ENCODE measurements at regions not wholly inside any gene's neighbourhood (a gene's known extent, or its start where the extent isn't known, plus 50 kb on each side); places are given as distances from the start of the nearest gene placed in this dataset.
A peak's percentile ranks its signal among the peaks of the same experiment; 100 is the strongest.

DNA sequence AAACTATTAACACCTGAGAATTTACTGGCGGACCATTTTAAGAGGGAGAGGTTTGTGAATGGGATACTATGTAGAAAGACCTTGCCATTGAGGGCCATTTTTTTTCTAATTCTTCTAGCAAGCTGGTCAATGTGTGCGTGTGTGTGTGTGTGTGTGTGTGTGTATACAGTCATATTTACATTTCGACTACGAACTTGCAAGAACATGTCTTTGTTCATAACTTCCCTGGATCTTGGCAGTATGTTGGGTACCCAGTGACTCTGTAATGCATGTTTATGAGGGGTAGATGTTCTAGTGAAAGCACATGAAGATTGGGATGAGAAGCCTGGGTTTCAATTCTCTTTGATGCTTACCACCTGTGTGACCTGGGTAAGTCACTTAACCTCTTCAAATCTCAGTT is 133.6 kb downstream of the UBE2E3 start:
- TF ChIP-seq TAF1 (IDR thresholded peaks at IDR 0.05; ENCODE audit: borderline replicate concordance, low read depth, low read length), result no peak
- no peak for TF ChIP-seq POLR2A (IDR thresholded peaks at IDR 0.05; ENCODE audit: low read depth, low read length)
- TF ChIP-seq POLR2AphosphoS5 (IDR thresholded peaks at IDR 0.05; ENCODE audit: low read depth, low read length), result no peak
- DNase-seq (ENCODE audit: insufficient read length) (no peak), FAIRE-seq (peak; percentile 81)

DNA sequence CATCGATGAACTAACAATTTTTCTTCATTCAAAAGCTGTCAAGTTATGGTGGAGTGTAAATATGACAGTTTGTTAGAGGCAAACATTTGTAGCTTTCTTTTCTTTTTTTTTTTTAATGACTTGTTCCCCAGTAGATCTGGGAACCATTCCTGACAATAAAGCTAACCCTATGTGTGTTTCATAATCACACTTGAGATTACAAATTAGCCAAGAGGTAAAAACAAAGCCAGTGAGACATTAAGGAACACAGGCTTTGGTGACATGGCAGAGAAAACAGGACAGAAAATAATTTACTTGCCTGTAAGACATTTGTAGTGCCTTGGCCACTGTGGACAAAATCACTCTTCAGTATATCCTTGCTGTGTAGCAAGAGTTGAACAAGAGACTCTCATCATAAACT is 135.9 kb downstream of the UBE2E3 start:
- no peak for TF ChIP-seq POLR2AphosphoS5 (IDR thresholded peaks at IDR 0.05; ENCODE audit: low read depth, low read length)
- TF ChIP-seq POLR2A (IDR thresholded peaks at IDR 0.05; ENCODE audit: low read depth, low read length), result no peak
- no peak for TF ChIP-seq TAF1 (IDR thresholded peaks at IDR 0.05; ENCODE audit: borderline replicate concordance, low read depth, low read length)
- FAIRE-seq, result no peak
- no peak for DNase-seq (ENCODE audit: insufficient read length)

GRCh38 chr2:181117206-181117925 is 137.0 kb downstream of the UBE2E3 start:
- DNase-seq (ENCODE audit: insufficient read length) (no peak), FAIRE-seq (no peak)
- no peak for TF ChIP-seq TAF1 (IDR thresholded peaks at IDR 0.05; ENCODE audit: borderline replicate concordance, low read depth, low read length)
- no peak for TF ChIP-seq POLR2A (IDR thresholded peaks at IDR 0.05; ENCODE audit: low read depth, low read length)
- TF ChIP-seq POLR2AphosphoS5 (IDR thresholded peaks at IDR 0.05; ENCODE audit: low read depth, low read length), result no peak

GRCh38 chr2:181120625-181121024 is 140.2 kb downstream of the UBE2E3 start:
- DNase-seq (ENCODE audit: insufficient read length) (no peak), FAIRE-seq (no peak)
- no peak for TF ChIP-seq POLR2AphosphoS5 (IDR thresholded peaks at IDR 0.05; ENCODE audit: low read depth, low read length)
- no peak for TF ChIP-seq TAF1 (IDR thresholded peaks at IDR 0.05; ENCODE audit: borderline replicate concordance, low read depth, low read length)
- TF ChIP-seq POLR2A (IDR thresholded peaks at IDR 0.05; ENCODE audit: low read depth, low read length), result no peak

DNA sequence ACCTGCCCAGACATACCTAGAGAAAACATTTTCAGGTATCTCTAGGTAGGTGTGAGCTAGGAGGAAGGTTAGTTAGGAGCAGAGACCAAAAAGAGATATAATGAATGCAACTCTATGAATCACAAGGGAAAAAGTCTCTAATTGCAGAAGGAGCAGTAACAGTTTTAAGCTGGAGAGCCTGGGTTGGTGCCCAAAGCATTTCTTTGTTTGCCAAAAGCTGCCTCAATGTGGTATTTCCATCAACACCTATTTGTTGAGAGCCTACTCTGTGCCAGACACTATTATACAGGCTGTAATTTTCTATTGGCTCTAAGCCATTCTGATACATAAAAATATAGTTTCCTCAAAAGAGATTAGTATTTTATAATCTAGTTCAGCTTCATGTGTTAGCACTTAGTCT is 141.6 kb downstream of the UBE2E3 start:
- no peak for FAIRE-seq
- TF ChIP-seq POLR2AphosphoS5 (IDR thresholded peaks at IDR 0.05; ENCODE audit: low read depth, low read length), result no peak
- DNase-seq (ENCODE audit: insufficient read length), result no peak

- TF ChIP-seq POLR2AphosphoS5 (IDR thresholded peaks at IDR 0.05; ENCODE audit: low read depth, low read length) (no peak), TAF1 (IDR thresholded peaks at IDR 0.05; ENCODE audit: borderline replicate concordance, low read depth, low read length) (no peak), POLR2A (IDR thresholded peaks at IDR 0.05; ENCODE audit: low read depth, low read length) (no peak)
- no peak for DNase-seq (ENCODE audit: insufficient read length)
- no peak for FAIRE-seq
These were observed 142.2 kb downstream of the UBE2E3 start for GRCh38 chr2:181122601-181123000.

- FAIRE-seq, result peak; percentile 97
- DNase-seq (ENCODE audit: insufficient read length), result peak; percentile 7
These were observed 143.4 kb downstream of the UBE2E3 start for GRCh38 chr2:181123798-181124231.

GRCh38 chr2:181124497-181124896 is 144.1 kb downstream of the UBE2E3 start:
- FAIRE-seq (peak; percentile 67), DNase-seq (ENCODE audit: insufficient read length) (no peak)
- no peak for TF ChIP-seq POLR2AphosphoS5 (IDR thresholded peaks at IDR 0.05; ENCODE audit: low read depth, low read length)
- no peak for TF ChIP-seq TAF1 (IDR thresholded peaks at IDR 0.05; ENCODE audit: borderline replicate concordance, low read depth, low read length)
- TF ChIP-seq POLR2A (IDR thresholded peaks at IDR 0.05; ENCODE audit: low read depth, low read length), result no peak

More at GRCh38 chr2:181123798-181124231, 143.4 kb downstream of the UBE2E3 start:
- no peak for TF ChIP-seq POLR2A (IDR thresholded peaks at IDR 0.05; ENCODE audit: low read depth, low read length)
- 0 out of 2 replicates have a peak, but pooled peaks have one; percentile 19 for TF ChIP-seq POLR2AphosphoS5 (IDR thresholded peaks at IDR 0.05; ENCODE audit: low read depth, low read length)

DNA sequence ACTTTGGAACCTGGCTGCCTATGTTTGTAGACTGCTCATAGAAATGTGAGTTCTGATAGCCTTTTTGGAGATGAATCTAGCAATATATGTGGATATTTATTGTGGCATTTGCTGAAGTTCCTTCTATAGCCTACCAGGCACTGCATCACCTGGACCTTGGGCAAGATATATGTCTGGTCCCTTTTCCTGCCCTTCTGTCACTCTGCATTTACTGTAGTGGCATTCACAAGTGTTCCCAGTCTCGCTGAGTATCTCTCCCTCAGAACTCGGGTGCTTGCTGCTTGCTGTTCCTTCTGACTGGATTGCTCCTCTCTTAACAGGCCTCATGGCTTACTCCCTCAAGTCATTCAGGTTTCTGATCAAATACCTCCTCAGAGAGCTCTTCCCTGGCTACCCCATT is 145.0 kb downstream of the UBE2E3 start:
- no peak for TF ChIP-seq TAF1 (IDR thresholded peaks at IDR 0.05; ENCODE audit: borderline replicate concordance, low read depth, low read length)
- no peak for TF ChIP-seq POLR2AphosphoS5 (IDR thresholded peaks at IDR 0.05; ENCODE audit: low read depth, low read length)
- no peak for TF ChIP-seq POLR2A (IDR thresholded peaks at IDR 0.05; ENCODE audit: low read depth, low read length)
- DNase-seq (ENCODE audit: insufficient read length) (no peak), FAIRE-seq (peak; percentile 51)

- FAIRE-seq (peak; percentile 44), DNase-seq (ENCODE audit: insufficient read length) (no peak)
- TF ChIP-seq POLR2A (IDR thresholded peaks at IDR 0.05; ENCODE audit: low read depth, low read length), result no peak
- no peak for TF ChIP-seq TAF1 (IDR thresholded peaks at IDR 0.05; ENCODE audit: borderline replicate concordance, low read depth, low read length)
- TF ChIP-seq POLR2AphosphoS5 (IDR thresholded peaks at IDR 0.05; ENCODE audit: low read depth, low read length), result no peak
These were observed 146.0 kb downstream of the UBE2E3 start for GRCh38 chr2:181126311-181126868.

DNA sequence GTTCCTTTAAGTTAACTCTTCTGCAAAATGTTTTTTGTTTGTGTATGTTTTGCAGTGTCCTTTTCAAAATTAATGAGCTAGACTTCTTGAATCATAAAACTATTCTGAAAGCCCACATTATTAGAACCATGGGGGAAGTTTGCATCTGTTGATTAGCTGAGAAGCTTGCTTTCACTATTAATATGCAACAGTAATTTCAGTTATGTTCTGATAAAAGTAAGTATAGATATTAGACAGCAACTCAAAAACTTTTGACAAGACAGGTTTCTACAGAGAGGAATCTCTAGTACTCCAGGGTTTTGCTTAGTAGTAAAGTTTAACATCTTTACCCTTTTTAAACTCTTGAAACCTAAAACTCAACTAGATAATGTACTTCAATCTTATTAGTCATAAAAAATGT is 147.8 kb downstream of the UBE2E3 start:
- TF ChIP-seq TAF1 (IDR thresholded peaks at IDR 0.05; ENCODE audit: borderline replicate concordance, low read depth, low read length), result no peak
- no peak for TF ChIP-seq POLR2AphosphoS5 (IDR thresholded peaks at IDR 0.05; ENCODE audit: low read depth, low read length)
- no peak for TF ChIP-seq POLR2A (IDR thresholded peaks at IDR 0.05; ENCODE audit: low read depth, low read length)
- DNase-seq (ENCODE audit: insufficient read length) (no peak), FAIRE-seq (peak; percentile 80)

DNA sequence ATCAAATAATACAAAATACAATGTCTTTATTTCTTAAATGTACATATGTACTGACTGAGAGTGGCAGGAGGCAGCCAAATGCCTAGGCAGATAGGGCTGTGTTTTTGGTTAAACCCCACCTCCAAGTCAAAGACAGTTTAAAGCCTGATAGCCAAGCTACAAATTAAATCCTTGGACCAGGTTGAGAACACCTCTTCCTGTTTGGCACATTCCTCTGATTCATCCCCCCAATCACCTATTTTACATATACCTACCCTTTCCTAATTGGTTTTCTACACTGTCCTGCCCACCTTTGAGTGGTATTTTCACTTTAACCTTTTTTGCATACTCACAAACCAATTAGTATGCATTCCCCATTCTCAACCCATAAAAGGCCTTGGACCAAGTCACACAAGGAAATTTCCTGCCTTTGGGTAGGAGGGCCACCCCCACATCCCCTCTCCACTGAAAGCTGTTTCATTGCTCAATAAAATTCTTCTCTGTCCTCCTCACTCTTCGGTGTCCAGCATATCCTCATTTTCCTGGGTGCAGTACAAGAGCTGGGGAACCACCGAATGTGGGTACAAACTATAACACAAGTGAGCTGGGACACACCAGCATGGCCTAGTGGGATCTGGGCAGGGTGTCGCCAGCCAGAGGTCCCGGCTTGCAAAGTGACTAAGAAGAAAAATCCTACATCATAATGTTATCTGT is 149.1 kb downstream of the UBE2E3 start:
- TF ChIP-seq TAF1 (IDR thresholded peaks at IDR 0.05; ENCODE audit: borderline replicate concordance, low read depth, low read length) (no peak), POLR2A (IDR thresholded peaks at IDR 0.05; ENCODE audit: low read depth, low read length) (no peak), POLR2AphosphoS5 (IDR thresholded peaks at IDR 0.05; ENCODE audit: low read depth, low read length) (no peak)
- no peak for FAIRE-seq
- no peak for DNase-seq (ENCODE audit: insufficient read length)

All from GM12892 (cell line).